ENCODE measurements at regions not wholly inside any gene's neighbourhood (a gene's known extent, or its start where the extent isn't known, plus 50 kb on each side); places are given as distances from the start of the nearest gene placed in this dataset.

DNA sequence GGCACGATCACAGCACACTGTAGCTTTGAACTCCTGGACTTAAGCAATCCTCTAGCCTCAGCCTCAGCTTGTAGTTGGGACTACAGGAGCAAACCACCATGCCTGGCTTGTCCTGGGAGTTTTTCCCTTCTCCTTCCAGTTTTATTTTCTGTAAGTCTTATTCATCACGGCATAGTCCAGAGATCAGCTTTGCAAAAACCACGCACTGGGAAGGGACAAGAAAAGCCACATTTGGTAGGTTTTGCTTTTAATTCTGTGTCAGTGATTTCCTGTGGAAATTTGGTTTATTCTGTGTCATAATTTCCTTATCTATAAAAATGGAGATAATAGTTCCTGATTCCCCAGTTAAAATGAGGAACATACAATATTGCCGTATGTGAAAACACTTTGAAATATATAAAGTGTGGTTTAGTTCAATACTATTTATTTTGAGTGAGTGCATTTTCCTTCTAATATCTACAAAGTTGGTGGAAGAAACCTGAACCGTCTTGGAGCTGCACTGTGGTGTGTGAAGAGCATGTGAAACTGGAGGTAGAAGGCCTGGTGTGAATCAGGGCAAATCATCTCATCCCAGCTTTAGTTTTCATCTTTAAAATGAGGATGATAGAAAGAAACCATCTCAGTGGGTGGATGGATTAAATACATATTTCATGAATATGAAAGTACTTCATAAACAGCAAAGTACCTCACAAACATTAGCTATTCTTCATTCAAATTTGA, 92.8 kb upstream of the ELL2 start:
- H3K36me3 ChIP-seq: no peaks in the 10 kb centered on the region

DNA sequence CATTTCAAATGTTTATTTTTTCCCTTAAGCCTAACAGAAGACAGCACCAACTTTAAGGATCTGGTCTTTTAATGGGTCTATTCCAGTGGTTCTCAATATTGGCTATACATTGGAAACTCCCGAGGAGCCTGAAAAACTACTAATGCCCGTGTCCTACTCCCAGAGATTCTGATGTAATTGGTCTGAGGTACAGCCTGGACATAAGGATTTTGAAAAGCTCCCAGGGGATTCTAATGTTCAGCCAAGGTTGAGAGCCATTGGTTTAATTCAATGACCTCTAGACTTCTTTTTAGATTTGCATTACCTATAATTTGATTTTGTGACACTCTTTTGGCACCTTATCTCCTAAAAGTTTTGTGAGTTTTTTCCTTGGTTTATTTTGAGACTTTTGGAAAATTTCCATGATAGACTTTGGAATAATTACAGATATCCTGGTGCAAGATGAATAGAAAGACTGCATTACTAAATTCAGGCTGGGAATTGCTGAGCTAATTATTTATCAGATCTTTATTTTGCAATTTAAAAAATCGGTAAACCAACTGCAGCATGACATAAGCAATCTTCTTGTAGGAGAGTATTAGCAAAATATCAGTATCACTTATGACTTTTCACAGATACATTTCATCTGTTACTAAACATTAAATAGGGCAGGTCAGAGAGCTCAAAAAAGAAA, 91.5 kb upstream of the ELL2 start:
- intact Hi-C loops (cut with DNase I): no loop called here
- ATAC-seq (no peak), DNase-seq (no peak)
- H3K4me3 ChIP-seq: no peak overlapping the region
- H3K36me3 ChIP-seq: no peaks in the 10 kb centered on the region
- TF ChIP-seq, protein P1, sequence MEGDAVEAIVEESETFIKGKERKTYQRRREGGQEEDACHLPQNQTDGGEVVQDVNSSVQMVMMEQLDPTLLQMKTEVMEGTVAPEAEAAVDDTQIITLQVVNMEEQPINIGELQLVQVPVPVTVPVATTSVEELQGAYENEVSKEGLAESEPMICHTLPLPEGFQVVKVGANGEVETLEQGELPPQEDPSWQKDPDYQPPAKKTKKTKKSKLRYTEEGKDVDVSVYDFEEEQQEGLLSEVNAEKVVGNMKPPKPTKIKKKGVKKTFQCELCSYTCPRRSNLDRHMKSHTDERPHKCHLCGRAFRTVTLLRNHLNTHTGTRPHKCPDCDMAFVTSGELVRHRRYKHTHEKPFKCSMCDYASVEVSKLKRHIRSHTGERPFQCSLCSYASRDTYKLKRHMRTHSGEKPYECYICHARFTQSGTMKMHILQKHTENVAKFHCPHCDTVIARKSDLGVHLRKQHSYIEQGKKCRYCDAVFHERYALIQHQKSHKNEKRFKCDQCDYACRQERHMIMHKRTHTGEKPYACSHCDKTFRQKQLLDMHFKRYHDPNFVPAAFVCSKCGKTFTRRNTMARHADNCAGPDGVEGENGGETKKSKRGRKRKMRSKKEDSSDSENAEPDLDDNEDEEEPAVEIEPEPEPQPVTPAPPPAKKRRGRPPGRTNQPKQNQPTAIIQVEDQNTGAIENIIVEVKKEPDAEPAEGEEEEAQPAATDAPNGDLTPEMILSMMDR (IDR thresholded peaks at IDR 0.05): no peak
- no peaks in the 10 kb centered on the region for H3K27me3 ChIP-seq
- H3K9me3 ChIP-seq: no peaks in the 10 kb centered on the region
- no peak overlapping the region for H3K27ac ChIP-seq
- peaks cover 15% of the 10 kb centered on the region for H3K4me1 ChIP-seq

More for the DNA sequence above, 92.8 kb upstream of the ELL2 start:
- no peak overlapping the region for H3K4me3 ChIP-seq
- no peak overlapping the region for H3K27ac ChIP-seq
- TF ChIP-seq, protein P1 (IDR thresholded peaks at IDR 0.05): no peak
- H3K27me3 ChIP-seq: no peaks in the 10 kb centered on the region
- peaks cover 11% of the 10 kb centered on the region for H3K4me1 ChIP-seq
- intact Hi-C loops (cut with DNase I): no loop called here
- ATAC-seq (no peak), DNase-seq (no peak)
- no peaks in the 10 kb centered on the region for H3K9me3 ChIP-seq

DNA sequence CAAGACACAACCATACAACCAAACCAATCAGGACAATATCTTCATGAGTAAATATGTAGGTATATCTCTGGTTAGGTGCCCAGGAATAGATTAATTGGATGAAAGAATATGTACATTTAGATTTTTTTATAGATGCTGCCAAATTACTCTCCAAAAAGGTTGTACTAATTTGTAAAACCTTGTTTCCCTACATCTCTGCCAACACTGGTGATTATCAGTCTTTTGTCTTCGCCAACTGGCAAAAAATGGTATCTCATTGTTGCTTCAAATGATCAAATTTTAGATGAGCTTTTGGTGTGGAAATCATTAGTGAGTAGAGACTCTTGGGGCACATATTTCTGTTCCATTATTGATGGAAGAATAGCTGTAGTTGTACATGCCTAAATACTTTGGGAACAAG, 90.7 kb upstream of the ELL2 start:
- Histone ChIP-seq H3K27me3 (no peaks in the 10 kb centered on the region), H3K36me3 (no peaks in the 10 kb centered on the region), H3K27ac (no peak overlapping the region), H3K9me3 (no peaks in the 10 kb centered on the region), H3K4me3 (no peak overlapping the region), H3K4me1 (peaks cover 15% of the 10 kb centered on the region)
- ATAC-seq (no peak), DNase-seq (no peak)
- intact Hi-C loops (cut with DNase I): no loop called here
- TF ChIP-seq, protein P1 (IDR thresholded peaks at IDR 0.05): no peak

DNA sequence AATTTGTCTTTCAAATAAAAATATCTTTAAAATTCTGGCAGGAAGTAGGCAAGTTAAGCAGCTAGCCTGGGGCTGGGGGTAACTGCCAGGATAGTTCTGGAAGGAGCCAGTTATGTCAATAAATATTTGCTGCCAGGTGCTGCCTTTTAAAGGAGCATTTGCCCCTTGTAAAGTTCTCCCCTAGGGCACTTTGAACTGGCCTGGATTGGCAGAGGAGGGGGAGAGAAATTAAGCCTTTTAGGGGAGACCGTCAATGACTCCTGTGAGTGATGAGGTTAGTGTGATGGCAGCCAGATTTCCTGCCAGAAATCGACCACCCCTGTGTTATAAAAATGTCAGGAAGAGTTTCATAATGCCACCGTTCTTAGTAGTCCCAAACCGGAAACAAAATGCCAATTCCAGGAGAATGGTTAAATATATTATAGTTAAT, 89.8 kb upstream of the ELL2 start:
- Histone ChIP-seq H3K4me3 (no peak overlapping the region), H3K36me3 (no peaks in the 10 kb centered on the region), H3K9me3 (no peaks in the 10 kb centered on the region), H3K27me3 (no peaks in the 10 kb centered on the region), H3K4me1 (peaks cover 15% of the 10 kb centered on the region), H3K27ac (no peak overlapping the region)
- DNase-seq (no peak), ATAC-seq (no peak)
- intact Hi-C loops (cut with DNase I): no loop called here
- TF ChIP-seq, protein P1 (IDR thresholded peaks at IDR 0.05): no peak

DNA sequence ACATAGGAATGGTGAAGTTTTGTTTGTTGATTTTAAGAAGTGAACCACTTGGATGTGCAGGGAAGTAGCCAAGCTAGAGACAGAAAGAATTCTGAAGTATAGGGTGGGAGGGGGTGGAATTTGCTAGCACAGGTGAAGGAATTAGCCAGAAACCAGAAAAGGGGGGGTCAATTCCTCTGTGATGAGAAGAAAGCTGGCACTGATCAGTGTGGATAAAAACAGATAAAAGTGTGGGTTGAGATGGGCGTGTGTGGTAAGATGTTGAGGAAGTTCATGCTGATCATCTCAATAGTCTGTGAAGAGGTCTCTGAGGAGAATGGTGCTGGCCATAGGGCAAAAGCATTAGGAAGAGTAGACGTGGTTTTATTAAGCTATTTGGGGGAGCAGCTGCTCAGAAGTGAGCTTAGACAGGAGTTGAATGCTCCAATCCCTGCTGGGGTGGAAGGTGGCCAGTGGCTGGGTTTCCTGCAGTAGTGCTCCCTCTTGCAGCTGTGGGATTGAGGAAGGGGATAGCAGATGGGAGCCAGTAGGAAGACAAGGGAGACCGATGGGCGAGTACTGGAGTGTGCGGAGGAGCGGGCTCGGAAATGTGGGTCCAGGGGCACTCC, 88.7 kb upstream of the ELL2 start:
- H3K36me3 ChIP-seq: no peaks in the 10 kb centered on the region
- intact Hi-C loops (cut with DNase I): no loop called here
- H3K27me3 ChIP-seq: no peaks in the 10 kb centered on the region
- H3K9me3 ChIP-seq: no peaks in the 10 kb centered on the region
- DNase-seq (no peak), ATAC-seq (peak; percentile 55)
- no peak overlapping the region for H3K27ac ChIP-seq
- TF ChIP-seq, protein P1 (IDR thresholded peaks at IDR 0.05): no peak
- H3K4me1 ChIP-seq: peaks cover 15% of the 10 kb centered on the region
- no peak overlapping the region for H3K4me3 ChIP-seq

Measured in upper lobe of right lung (tissue), 1 donor.